ENCODE measurements at regions not wholly inside any gene's neighbourhood (a gene's known extent, or its start where the extent isn't known, plus 50 kb on each side); places are given as distances from the start of the nearest gene placed in this dataset.
"Not testable (repeated sequence)": the region's sequence is repeated elsewhere in the genome, so short reads cannot be mapped to it uniquely, and the experiment has no call there.

GRCh38 chr13:100810481-100810880 is 135.9 kb upstream of the TMTC4 start:
- no peak for FAIRE-seq

GRCh38 chr13:100809856-100810255 is 135.3 kb upstream of the TMTC4 start:
- no peak for FAIRE-seq

GRCh38 chr13:100809129-100809390 is 134.5 kb upstream of the TMTC4 start:
- FAIRE-seq = no peak

GRCh38 chr13:100808330-100809128 is 133.9 kb upstream of the TMTC4 start:
- no peak for FAIRE-seq

DNA sequence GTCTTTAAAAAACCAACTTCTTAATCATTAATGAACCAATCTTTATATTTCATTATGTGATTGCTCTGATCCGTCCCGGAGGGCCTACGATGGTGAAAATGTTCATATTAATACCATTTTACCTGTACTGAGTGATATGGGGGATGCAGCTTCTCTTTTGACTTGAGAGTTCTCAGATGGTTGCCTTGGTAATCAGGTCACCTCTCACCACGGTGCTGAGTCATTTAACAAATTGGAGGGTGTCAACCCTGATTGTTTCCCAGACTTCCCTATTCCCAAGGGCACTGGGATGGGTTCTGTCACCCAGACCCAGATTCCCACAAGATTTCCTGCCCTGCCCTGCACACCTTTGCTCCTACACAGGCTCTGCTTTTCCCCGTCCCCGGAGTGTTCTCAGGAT is 128.5 kb upstream of the TMTC4 start:
- no peak for FAIRE-seq

- FAIRE-seq = no peak
Measured at GRCh38 chr13:100800283-100800875, 125.8 kb upstream of the TMTC4 start.

DNA sequence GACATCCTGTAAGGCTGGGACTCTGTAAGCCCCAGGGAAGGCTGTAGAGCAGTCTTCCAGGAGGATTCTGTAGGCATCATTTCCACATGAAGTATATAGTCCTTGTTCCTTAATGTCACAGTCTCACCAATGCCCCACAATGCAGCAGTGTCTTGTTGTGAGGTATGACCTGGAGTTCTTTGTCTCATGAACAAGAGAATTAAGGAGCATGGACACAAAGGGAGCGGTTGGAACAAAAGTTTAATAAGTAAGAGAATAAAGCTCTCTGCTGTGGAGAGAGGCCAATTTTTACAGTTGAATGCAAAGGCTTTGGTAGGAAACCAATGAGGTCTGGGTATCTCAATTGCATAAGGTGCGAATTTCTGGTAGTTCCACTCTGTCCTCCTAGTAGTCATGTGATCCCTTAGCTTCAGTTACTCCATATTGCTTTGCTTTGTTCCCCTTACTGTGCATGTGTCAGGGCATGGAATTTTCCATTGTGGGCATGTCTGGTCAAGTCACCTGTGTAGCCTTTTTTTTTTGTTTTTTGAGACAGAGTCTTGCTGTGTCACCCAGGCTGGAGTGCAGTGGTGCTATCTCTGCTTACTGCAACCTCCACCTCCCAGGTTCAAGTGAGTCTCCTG is 124.3 kb upstream of the TMTC4 start:
- FAIRE-seq = no peak

DNA sequence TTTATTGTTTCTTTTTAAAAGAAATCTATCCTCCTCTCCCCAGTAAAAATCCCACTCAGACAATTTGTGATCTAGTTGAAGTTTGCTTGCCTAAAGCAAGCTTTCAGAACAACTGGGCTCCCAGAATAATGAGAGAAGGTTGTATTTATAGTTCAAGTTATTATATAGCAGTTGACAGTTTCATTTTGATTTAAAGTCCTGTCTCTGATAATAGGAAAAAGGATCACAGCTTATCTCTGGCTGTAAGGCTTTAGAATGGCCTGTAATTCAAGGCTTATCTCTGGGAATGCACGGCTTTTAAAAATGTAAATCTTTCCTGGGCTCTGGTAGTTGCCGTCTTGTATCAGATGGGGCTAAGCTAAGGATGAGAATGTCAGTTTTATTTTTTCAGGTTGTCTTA is 123.3 kb upstream of the TMTC4 start:
- peak; percentile 76 for FAIRE-seq

DNA sequence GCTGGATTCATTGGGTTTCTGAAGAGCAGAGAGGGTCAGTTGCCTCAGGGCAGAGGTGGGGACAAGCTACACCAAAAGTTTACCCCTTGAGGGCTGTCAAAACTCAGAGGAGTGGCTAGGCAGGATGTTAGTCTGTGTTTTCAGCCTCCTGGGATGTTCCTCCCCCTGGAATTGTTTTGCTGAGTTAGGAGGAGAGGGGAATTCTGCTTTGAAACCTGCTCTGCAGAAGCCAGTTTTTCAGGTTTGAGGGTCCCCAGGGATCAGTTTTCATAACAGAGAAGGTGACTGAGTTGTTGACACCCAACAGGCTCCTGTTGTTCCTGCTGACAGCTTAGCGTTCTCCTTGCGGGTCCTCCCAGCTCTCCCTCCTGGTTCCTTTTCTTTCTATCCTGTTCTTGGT is 121.9 kb upstream of the TMTC4 start:
- FAIRE-seq = no peak

GRCh38 chr13:100794575-100794974 is 120.0 kb upstream of the TMTC4 start:
- FAIRE-seq = no peak

DNA sequence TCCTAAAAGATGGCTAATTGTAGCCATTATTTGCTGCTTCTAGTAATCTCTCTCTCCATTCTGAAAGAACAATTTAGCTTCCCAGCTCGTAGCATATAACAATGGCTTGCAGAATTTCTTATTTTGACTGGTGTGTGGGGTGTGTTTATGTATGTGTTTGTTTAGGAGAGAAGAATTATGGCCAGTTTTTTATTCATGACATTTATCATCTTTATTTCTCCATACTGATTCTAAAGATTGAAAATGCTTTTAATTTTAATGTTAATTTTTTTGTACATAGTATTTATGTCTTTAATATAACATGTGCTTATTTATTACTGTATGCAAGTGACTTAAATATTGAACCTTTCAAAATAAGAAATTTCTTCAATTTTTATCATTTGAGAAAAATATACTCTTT is 115.8 kb upstream of the TMTC4 start:
- FAIRE-seq = peak; percentile 8

DNA sequence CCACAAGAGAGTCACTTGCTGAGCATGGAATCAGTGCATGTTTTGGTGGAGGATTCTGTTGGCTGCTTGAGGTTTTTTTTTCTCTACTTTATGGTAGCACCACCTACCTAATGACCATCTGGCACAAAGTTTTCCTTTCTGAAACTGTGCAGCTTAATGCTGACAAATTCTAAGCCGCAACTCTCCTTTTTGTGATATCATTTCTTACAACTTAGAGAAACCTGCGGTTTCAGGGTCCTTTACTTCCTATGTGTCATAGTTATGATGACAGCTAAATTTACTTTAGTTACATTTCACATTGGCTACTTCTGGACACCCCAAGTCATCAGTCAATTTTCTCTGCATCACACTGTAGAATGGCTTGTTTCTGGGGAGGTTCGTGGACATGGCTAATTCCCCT is 115.4 kb upstream of the TMTC4 start:
- no peak for FAIRE-seq

DNA sequence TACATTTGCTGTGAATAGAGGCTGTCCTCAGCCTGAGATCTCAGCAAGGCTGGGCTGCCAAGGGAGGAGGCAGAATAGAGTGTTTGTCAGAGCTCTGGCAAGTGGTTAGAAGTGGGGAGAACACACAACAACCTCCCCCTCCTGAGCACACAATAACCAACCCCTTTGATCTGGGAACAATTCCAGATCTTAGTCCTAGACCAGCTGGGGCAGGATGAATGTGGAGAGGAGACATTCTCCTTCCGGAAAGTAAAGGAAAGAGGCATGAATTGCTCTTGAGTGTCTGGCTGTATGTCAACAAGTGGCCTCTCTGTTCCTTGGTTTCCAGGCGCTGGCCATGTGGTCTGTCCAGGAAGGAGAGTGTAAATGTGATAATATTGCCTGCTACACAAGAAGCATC is 114.9 kb upstream of the TMTC4 start:
- FAIRE-seq = no peak

DNA sequence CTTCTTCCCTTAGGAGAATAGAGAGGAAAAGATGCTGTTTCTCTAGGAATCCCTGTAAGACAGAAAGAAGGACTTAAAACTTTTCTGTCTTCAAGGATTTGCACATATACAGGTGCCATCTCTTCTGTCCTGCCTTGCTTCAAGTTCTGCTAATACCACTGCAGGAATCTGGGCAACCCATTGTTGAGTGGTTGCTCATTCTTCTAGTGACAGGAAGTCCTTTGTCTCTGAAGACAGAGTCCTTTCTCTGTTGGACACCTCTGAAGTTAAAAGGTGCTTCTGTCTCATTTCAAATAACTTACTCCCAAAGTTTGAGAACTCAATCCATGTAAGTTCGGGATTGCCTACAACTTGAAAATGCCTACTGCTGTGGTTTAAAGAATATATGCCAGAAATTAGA is 114.4 kb upstream of the TMTC4 start:
- FAIRE-seq = no peak

DNA sequence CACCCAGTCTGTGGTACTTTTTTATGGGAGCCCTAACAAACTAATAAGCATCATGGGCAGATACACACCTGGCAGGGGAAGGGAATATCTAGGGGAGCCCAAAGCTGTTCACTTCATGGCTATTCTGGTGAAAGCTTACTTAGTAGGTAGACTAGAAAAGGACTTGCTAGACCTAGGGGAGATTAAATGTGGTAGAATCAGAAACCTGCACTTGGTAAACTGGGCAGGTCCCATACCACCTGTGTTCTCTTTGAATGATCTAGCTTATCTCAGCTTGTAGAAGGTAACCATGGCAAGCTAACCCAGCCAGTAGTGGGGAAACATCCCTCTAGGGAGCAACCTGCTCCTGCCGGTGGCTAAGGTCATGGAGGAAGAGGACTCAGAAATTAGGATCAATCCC is 113.9 kb upstream of the TMTC4 start:
- no peak for FAIRE-seq

DNA sequence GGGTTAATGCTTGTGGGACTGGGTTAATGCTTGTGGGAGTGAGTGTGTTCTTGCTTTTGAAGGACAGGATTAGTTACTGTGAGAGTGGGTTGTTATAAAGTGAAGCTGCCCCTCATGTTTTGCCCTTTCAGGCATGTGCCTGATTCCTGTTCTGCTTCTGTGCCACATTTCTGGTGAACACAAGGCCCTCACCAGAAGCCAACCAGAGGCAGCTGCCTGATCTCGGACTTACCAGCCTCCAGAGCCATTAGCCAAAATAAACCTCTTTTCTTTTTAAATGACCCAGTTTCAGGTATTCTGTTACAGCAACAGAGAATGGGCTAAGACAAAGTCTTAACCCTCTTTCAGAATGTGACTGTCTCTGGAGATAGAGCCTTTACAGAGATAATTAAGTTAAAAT is 113.3 kb upstream of the TMTC4 start:
- FAIRE-seq = no peak

DNA sequence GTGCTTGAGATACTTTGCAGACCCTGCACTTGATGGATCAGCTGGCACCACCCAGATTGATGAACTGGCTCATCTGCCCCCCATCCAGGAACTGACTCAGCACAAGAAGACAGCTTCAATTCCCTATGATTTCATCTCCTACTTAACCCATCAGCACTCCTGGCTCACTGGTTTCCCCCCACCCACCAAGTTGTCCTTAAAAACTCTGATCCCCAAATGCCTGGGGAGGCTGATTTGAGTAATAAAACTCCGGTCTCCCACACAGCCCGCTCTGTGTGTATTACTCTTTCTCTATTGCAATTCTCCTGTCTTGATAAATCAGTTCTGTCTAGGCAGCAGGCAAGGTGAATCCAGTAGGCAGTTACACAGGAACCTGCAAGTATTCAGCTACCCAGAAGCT is 102.1 kb upstream of the TMTC4 start:
- not testable (repeated sequence) for FAIRE-seq

DNA sequence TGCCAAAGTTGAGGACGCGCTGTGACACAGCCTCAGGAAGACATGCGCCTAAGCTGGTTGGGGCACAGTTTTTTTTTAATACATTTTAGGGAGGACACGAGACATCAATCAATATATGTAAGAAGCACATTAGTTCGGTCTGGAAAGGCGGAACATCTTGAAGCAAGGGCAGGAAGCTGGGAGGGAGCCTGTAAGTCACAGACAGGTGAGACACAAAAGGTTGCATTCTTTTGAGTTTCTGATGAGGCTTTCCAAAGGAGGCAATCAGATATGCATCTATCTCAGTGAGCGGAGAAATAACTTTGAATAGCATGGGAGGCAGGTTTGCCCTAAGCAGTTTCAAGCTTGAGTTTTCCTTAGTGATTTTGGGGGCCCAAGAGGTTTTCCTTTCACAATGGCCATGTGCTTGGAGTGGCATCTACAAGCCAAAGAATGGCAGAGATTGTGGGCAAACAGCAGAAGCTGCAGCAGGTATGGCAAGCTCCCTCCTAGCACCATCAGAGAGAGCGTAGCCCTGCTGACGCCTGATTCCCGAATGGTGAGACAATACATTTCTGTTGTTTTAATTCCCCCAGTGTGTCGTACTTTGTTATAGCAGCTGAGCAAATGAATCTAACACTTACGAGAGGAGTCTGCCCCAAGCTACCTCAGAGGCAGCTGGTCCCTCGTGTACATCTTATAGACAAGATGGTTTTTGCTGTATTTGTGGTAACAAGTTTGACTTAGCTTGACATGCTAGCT is 99.5 kb upstream of the TMTC4 start:
- no peak for FAIRE-seq

- FAIRE-seq = no peak
Measured at GRCh38 chr13:100773429-100773828, 98.8 kb upstream of the TMTC4 start.

GRCh38 chr13:100767192-100767591 is 92.6 kb upstream of the TMTC4 start:
- no peak for FAIRE-seq

GRCh38 chr13:100766570-100766969 is 92.0 kb upstream of the TMTC4 start:
- not testable (repeated sequence) for FAIRE-seq

GRCh38 chr13:100764937-100765336 is 90.3 kb upstream of the TMTC4 start:
- FAIRE-seq = no peak

GRCh38 chr13:100762126-100762525 is 87.5 kb upstream of the TMTC4 start:
- FAIRE-seq = not testable (repeated sequence)

GRCh38 chr13:100755891-100756290 is 81.3 kb upstream of the TMTC4 start:
- FAIRE-seq = no peak
